NCI-H82 treated with DMSO at 0.1 percent for 48 hours (cell line): ENCODE measurements at regions not wholly inside any gene's neighbourhood (a gene's known extent, or its start where the extent isn't known, plus 50 kb on each side); places are given as distances from the start of the nearest gene placed in this dataset.
"Not testable (repeated sequence)": the region's sequence is repeated elsewhere in the genome, so short reads cannot be mapped to it uniquely, and the experiment has no call there.

Experiments
- DNase-seq: peaks from one replicate; lab custom pipeline; 2025; ENCODE audit not compliant: unreplicated experiment; lab: John Stamatoyannopoulos, UW

DNA sequence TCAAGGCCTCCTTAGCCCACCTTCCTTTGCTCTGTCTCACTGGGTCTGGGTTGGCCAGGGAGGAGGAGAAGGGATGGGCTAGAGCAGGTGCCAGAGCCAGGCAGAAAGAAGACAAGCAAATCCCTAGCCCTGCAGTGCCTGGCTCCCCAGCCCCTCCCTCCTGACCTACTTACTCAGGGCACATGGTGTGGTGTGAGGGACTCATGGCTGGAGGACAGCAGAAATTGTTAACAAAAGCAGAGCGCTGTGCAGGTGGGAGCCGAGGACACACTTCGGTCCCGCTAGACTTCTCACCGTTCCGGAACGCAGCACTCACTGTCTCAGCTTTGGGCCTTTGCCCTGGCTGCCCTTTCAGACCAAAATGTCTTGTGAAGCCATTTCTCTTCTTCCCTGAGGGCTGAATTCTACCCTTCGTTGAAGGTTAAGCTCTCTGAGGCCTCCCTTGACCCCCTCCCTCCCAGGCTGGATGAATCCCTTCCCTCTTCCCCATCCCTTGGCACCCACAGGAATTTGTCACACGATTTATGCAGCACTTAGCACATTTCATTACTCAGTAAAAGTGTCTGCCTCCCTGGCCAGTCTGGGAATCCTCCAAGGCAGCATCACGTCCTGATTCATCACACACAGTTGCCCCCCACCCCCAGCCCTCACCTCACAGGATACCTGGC lies 263.9 kb upstream of the TRPC7 start:
- DNase-seq = peak; percentile 9

DNA sequence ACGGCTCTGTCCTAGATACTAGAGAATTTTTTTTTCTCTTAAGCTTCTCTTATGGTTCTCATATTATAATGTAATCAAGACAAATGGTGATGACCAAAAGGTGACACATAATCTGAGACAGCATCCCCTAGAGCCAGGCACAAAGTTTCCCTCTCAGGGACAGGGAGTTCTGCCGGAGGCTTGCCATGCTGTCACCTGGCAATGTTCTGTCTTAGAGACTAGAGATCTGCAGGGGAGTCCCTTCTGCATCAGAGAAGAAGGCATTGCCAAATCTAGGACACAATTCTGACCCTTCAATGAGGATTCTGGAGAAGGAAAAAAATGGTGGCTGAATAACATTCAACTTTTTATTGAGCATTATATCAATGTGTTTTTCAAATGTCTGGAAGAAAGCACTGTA lies 261.2 kb upstream of the TRPC7 start:
- no peak for DNase-seq

DNA sequence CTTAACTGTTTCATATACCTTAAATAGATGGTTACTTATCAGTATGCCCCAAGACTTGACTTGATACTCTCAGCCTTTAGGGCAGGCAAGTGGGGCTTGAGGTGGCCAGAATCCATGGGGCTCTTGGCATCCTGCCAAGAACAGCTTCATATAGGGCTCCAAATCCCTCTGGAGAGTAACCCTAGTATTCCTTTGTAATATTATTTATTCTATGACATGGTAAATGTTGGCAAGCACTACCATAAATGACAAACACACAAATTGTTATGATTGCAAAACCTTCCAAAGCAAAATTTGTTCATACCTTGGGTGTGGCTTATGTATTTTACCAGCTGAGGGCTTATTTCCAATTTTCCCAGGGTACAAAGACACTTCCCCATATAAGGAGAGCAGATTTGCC lies 257.4 kb upstream of the TRPC7 start:
- no peak for DNase-seq

DNA sequence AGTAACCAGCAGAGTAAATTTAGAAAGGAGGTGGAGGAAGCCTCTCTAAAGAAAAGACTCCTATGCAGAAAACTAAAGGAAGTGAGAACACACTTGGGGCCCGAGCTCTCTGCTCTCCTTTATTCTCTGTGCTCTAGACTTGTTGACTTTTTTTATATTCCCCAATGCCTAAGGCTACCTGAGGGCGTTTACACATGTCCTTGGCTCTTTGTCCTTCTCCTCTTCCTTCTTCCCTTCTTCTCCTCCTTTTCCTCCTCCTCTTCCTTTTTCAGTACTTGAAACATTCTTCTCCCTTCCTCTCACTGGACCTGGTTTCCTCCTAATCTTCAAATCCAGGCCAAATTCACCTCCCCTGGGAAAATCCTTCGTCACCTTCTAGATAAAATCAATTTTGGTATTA lies 256.4 kb upstream of the TRPC7 start:
- no peak for DNase-seq

DNA sequence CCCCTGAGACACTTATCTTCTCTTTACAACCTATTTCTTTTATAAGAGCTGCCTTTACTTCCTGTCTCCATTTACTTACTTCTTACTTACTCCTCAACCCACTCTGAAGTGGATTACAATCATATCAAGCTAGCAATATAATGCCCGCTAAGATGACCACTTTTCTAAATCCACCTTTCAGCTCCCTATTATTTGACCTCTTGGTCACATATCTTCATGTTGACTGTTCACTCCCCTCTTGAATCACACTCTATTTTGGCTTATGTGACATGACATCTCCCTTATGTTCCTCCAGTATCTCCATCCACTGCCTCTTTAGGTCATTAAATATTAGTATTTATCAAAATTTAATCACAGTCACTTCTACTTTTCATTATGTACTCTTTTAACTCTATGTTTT lies 255.3 kb upstream of the TRPC7 start:
- no peak for DNase-seq

DNA sequence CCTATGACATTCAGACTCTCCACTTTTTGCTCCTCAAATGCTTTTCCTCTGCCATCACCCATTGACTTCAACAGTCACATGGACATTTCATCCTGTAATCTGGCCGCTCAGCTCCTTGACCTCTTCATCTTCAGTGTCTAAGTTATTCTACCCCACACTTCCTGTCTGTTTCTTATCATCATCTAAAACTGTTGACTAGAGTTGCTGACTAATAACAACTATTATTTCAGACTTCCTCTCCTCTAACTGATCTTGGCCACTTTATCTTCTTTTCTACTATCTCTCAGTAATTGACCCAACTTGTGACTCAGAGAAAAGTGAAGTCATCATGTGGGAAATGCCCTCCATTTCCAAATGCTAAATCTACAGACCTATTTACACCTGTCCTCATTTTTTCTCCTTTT lies 254.7 kb upstream of the TRPC7 start:
- DNase-seq = no peak

DNA sequence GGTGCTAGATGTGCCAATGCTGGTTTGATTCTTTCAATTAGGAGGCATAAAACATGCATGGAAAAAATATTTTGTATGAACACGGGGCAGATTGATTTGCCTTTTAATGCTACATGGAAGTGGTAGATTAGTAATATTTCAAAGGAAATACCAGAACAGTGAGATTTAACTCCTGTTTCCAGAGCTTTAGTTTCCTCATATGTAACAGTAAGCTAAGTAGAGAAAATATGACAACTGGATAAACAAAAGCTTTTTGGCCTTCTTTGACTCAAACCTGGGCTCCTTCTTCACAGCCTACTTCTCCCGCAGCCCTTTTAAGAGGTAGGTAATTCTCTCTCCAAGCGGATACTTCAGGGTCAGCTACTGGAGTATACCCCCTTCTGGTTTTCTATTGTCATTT lies 254.2 kb upstream of the TRPC7 start:
- DNase-seq = no peak

DNA sequence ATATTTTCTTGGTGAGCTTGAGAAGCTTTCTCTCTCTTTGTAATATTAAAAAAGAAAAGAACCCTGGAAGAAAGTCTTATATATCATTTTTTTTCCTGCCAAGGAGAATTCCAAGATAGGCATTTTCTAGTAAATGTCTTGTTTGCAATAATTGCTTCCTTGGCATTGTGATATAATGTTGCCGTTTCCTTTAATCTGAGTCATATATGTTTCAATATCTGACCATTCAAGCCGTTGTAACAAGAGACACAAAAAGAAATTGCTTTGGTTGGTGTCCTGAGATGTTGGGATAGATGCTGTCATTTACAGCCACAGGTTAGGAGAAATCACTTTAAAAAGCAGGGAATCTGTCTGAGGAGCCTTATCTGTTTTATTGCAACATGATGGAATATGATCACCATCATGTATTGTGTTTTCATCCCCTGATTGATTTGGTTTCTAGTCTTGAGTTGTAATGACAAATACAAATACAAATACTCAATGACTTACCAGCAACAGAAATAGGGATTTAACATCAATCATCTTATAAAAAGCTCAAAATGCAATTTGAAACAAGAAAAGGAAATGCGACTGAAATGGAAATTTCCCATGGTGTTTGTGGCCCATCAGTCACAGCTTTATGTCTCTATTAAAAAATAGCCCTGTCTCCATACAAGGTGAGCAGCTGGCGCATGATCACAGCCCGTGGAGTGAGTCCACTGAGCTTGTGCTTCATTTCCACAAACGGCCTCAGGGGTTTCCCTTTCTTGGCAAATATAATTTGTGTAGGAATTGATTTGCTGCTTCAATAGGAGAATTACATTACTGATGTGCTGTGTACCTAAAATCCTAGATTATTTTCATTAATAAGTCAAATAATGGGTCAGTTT lies 250.1 kb upstream of the TRPC7 start:
- no peak for DNase-seq

DNA sequence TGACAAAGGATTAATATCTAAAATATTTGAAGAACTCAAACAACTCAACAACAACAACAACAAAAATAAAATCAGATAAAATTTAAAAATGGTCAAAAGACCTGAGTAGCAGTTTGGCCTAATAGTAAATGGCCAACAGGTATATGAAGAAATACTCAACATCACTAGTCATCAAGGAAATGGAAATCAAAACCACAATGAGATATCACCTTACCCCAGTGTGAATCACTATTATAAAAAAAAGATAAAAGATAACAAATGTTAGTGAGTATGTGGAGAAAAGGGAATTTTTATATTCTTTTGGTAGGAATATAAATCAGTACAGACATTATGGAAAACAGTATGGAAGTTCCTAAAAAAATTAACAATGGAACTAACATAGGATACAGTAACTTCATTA lies 247.9 kb upstream of the TRPC7 start:
- no peak for DNase-seq

DNA sequence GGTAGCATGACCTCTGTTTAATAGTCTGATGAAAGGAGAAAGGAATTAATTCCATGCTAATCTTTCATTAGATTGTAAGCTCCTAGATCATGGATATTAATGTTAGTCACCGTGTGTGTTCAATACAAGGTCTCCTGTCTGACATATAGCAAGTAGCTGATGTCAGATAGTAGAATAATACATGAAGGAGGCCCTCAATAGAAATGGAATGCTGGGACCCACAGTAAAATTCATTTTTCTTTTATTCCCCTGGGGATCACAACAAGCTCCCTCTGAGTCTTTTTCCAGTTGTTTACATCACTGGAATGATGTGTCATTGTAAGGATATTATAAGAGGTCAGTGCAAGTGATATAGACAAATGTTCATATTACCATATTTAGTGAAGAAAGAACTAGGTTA lies 240.3 kb upstream of the TRPC7 start:
- DNase-seq = no peak

DNA sequence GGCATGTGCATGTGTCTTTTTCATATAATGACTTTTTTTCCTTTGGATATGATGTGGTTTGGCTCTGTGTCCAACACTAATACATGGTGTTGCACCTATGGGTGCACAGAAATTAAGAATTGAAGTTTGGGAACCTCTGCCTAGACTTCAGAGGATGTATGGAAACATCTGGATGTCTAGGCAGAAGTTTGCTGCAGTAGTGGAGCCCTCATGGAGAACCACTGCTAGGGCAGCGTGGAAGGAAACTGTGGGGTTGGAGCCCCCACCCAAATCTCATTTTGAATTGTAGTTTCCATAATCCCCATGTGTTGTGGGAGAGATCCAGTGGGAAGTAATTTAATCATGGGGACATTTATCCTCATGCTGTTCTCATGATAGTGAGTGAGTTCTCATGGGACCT lies 235.0 kb upstream of the TRPC7 start:
- no peak for DNase-seq

DNA sequence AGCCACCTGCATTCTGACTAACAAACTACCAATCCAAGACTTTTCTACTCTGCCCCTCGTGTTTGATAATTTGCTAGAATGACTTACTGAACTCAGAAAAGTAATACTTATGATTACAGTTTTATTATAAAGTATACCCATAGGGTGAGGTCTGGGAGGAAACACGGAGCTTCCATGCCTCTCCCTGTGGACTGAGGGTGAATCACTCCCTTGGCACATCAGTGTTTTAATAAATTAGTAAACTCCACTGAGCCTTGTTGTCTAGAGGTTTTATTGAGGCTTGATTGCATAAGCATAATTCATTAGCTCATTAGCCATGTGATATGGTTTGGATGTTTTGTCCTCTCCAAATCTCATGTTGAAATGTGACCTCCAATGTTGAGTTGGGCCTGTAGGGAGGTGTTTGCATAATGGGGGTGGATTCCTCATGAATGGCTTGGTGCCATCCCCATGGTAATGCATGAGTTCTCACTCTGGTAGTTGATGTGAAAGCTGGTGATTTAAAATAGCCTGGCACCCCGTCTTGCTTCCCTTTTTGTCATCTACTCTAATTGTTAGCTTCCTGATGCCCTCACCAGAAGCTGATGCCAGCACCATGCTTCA lies 233.6 kb upstream of the TRPC7 start:
- no peak for DNase-seq

DNA sequence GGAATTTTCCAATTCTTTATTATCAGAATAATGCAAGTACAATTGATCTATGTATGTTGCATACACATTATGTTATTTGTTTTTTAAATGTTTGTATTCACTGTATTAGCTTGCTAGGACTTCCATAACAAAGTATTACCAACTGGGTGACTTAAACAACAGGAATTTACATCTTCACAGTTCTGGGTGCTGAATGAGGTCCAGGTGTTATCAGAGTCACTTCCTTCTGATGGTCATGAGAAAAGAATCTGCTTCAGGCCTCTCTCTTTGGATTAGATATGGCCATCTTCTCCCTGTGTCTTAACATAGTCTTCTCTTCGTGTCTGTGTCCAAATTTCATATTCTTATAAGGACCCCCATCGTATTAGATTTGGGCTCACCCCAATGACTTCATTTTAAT lies 229.1 kb upstream of the TRPC7 start:
- DNase-seq = no peak

DNA sequence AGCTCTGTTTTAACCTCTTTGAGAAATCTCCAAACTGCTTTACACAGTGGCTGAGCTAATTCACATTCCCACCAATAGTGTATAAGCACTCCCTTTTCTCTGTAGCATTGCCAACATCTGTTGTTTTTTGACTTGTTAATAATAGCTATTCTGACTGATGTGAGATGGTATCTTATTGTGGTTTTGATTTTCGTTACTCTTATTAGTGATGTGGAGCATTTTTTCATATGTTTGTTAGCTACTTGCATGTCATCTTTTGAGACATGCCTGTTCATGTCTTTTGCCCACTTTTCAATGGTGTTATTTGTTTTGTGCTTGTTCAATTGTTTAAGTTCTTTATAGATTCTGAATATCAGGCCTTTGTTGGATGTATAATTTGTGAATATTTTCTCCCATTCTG lies 225.2 kb upstream of the TRPC7 start:
- DNase-seq = no peak

DNA sequence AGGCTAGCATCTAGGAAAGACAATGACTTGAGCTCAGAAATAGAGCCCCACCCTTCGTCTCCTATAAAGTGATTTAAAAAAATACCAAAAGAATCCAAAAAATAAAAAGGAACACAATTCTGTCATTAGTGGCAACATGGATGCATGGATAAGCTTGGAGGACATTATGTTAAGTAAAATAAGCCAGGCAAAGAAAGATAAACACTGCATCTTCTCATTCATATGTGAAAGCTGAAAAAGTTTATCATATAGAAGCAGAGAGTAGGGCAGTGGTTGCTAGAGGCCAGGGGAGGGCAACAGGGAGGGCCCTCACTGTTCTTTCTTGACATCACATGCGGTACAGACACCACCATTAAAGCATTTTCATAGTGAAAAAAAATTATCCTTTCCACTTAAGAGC lies 220.9 kb upstream of the TRPC7 start:
- DNase-seq = no peak

DNA sequence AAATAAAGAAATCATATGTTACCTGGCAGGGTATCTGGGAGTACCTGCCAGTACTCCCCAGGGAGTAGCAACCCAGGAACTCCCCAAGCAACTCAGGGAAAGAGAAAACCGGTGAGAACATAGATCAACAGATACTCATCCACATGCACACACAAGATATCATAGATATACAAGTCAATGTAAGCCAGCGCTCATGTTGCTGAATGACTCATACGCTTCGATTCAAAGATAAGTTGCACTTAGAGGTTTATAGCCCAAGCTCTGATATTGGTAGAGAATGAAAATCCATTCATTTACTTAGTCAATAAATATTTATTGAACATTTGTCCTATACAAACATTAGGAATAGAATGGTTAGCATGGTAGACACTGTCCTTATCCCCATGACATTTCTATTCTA lies 219.1 kb upstream of the TRPC7 start:
- no peak for DNase-seq

DNA sequence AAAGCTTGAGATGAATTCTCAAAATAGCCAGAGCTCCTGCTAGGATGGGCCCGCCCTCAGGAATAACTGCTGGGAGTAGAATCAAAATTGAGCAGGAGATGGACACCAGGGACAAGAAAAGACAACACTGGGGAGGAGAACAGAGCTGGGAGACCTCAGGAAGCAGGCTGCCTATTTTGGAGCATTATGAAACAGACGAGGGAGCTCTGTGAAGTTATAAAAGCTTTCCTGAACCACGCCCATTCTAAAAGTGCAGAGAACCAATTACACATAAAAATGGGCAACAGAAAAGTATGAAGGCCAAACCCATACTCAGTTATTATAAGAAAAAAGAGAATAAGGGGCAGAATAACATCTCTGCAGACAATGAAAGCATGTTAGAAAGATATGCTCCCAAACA lies 213.9 kb upstream of the TRPC7 start:
- DNase-seq = no peak

DNA sequence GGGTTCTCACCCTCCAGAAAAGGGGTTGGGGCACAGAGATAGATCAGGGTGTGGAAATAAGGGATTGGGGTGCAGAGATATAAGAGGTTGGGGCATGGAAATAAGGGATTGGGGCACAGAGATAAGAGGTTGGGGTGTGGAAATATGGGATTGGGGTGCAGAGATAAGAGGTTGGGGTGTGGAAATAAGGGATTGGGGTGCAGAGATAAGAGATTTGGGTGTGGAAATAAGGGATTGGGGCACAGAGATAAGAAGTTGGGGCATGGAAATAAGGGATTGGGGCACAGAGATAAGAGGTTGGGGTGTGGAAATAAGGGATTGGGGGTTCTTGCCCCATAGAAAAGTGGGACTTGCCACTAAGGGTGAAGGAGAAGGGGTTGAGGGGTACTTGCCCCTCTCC lies 204.5 kb upstream of the TRPC7 start:
- not testable (repeated sequence) for DNase-seq

DNA sequence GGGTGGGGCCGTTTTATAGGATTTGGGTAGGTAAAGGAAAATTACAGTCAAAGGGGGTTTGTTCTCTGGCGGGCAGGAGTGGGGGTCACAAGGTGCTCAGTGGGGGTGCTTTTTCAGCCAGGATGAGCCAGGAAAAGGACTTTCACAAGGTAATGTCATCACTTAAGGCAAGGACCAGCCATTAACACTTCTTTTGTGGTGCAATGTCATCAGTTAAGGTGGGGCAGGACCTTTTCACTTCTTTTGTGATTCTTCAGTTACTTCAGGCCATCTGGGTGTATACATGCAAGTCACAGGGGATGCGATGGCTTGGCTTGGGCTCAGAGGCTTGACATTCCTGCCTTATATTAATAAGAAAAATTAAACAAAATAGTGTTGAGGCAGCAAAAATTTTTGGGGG lies 200.1 kb upstream of the TRPC7 start:
- not testable (repeated sequence) for DNase-seq

DNA sequence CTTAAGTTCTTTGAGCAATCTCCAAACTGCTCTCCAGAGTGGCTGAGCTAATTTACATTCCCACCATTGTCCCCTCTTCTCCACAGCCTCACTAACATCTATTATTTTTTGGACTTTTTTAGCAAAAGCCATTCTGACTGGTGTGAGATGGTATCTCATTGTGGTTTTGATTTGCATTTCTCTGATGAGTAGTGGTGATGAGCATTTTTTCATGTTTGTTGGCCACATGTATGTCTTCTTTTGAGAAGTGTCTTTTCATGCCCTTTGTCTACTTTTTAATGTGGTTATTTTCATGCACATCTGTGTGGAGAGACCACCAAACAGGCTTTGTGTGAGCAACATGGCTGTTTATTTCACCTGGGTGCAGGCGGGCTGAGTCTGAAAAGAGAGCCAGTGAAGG lies 199.7 kb upstream of the TRPC7 start:
- DNase-seq = not testable (repeated sequence)

DNA sequence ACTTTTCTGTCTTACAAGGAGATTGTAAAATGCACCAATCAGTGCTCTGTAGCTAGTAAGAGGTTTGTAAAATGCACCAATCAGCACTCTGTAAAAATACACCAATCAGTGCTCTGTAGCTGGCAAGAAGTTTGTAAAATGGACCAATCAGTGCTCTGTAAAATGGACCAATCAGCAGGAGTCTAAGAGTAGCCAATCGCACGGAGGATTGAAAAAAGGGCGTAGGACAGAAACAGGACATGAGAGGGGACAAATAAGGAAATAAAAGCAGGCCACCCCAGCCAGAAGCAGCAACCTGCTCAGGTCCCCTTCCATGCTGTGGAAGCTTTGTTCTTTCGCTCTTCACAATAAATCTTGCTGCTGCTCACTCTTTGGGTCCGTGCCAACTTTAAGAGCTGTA lies 199.1 kb upstream of the TRPC7 start:
- not testable (repeated sequence) for DNase-seq

DNA sequence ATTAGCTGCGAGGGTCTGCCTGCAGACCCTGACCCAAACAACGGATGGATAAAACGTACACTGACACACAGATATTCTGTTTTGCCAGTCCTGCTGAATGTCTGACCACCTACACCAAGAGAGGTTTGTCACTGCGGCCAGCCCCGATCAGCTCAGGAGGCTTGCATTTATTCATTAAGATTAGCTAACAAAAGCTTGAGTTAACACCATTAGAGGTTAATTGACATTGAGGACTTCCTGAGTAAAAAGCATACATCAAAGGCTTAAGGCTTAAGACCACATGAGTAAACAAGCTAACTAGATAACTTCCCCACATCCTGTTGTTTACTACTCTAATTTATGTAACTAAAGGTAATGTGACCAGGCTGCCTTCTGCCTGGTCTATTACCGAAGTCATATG lies 198.1 kb upstream of the TRPC7 start:
- peak; percentile 77 for DNase-seq
